Stimulated activated effector memory CD8-positive, alpha-beta T cell treated with anti-CD3 and anti-CD28 coated beads, Interleukin-12 subunit alpha, Interleukin-12 subunit beta, amount 100 ng/mL, for 72 hours (primary cell): ENCODE measurements at regions not wholly inside any gene's neighbourhood (a gene's known extent, or its start where the extent isn't known, plus 50 kb on each side); places are given as distances from the start of the nearest gene placed in this dataset.
"Not testable (repeated sequence)": the region's sequence is repeated elsewhere in the genome, so short reads cannot be mapped to it uniquely, and the experiment has no call there.

Experiments
- ATAC-seq: fragments of 150-1000 bp; cut with Tn5 transposase; 2 replicates; pipeline ENCODE4 v1.10.0; 2021
- DNase-seq, 2 donors: peaks; one replicate each; pipeline ENCODE4 v3.0.0; 2021 to 2022; ENCODE audit warnings: low spot score in 2 of 2
- H3K27ac Mint-ChIP-seq: one replicate; pipeline ENCODE4 v1.8.0; 2022; ENCODE audit warnings: mild to moderate bottlenecking, mixed read lengths
- H3K36me3 Mint-ChIP-seq: one replicate; pipeline ENCODE4 v1.8.0; 2022; ENCODE audit warnings: mild to moderate bottlenecking, mixed read lengths
- H3K4me1 Mint-ChIP-seq: one replicate; pipeline ENCODE4 v1.8.0; 2022; ENCODE audit warnings: mixed read lengths
- H3K4me3 Mint-ChIP-seq: one replicate; pipeline ENCODE4 v1.8.0; 2022; ENCODE audit warnings: mild to moderate bottlenecking, mixed read lengths
- H3K9me3 Mint-ChIP-seq: one replicate; pipeline ENCODE4 v1.8.0; 2022; ENCODE audit warnings: mixed read lengths

DNA sequence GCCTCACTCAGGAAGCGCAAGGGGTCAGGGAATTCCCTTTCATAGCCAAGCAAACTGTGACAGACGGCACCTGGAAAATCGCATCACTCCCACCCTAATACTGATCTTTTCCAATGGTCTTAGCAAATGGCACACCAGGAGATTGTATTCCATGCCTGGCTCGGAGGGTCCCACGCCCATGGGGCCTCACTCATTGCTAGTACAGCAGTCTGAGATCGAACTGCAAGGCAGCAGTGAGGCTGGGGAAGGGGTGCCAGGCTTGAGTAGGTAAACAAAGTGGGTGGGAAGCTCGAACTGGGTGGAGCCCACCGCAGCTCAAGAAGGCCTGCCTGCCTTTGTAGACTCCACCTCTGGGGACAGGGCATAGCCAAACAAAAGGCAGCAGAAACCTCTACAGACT lies 626.0 kb upstream of the ST8SIA4 start:
- H3K36me3 Mint-ChIP-seq, H3K4me1 Mint-ChIP-seq, ATAC-seq, DNase-seq, H3K4me3 Mint-ChIP-seq, H3K9me3 Mint-ChIP-seq, H3K27ac Mint-ChIP-seq: not testable (repeated sequence)

DNA sequence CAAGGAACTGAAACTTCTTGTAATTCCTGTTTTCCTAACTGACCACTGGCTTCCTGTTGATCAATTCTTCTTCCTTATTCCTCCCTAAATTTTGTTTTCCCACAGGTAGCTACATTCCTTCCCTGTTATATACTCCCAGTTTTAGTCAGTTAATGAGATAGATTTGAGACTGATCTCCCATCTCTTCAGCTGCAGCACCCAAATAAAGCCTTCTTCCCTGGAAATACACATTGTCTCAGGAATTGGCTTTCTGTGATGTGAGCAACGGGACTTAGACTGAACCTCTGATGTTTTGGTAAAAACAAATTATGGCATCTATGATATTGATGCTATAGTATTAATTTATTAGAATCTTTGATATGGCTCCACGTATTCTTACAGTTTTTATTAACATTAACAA lies 617.3 kb upstream of the ST8SIA4 start:
- DNase-seq (no peak), ATAC-seq (no peak)
- H3K4me1 Mint-ChIP-seq: no peaks in the 10 kb centered on the region
- no peak overlapping the region for H3K4me3 Mint-ChIP-seq
- H3K27ac Mint-ChIP-seq: no peak overlapping the region
- H3K36me3 Mint-ChIP-seq: no peaks in the 10 kb centered on the region
- H3K9me3 Mint-ChIP-seq: peaks cover 8% of the 10 kb centered on the region

DNA sequence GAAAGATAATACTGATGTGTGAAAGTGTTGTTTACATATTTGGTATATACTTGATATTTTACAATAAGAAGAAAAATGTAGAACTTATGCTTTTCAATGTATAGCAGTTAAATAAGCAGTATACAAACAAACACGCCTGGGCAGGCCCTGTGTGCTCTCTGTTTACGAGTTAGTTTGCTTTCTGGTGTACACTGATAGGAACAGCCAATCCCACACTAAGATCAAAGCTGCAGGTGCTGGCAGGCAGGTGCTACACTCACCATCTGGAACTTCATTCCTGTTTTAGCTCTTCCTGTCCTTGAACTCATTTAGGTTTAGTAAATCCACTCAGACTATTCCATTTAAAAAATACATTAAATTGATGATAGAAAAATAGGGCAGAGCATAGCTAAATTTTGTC lies 614.7 kb upstream of the ST8SIA4 start:
- Mint-ChIP-seq H3K9me3 (peaks cover 14% of the 10 kb centered on the region), H3K4me3 (no peak overlapping the region)
- no peak for ATAC-seq

DNA sequence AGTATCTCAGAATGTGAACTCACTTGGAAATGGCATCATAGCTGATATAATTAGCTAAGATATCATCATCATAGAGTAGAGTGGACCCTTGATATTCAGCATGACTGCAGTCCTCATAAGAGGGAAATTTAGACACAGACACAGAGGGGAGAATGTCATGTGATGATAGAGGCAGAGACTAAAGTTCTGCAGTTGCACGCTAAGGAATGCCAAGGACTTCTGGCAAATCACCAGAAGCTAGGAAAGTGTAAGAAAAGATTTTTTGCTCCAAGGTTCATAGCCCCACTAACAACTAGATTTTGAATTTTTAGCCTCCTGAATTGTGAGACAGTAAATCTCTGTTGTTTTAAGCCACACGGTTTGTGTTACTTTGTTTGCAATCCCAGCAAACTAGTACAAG lies 612.6 kb upstream of the ST8SIA4 start:
- Mint-ChIP-seq H3K36me3 (no peaks in the 10 kb centered on the region), H3K4me3 (no peak overlapping the region), H3K9me3 (peaks cover 14% of the 10 kb centered on the region), H3K27ac (no peak overlapping the region), H3K4me1 (no peaks in the 10 kb centered on the region)
- ATAC-seq (no peak), DNase-seq (no peak)

More for the DNA sequence above, 614.7 kb upstream of the ST8SIA4 start:
- no peaks in the 10 kb centered on the region for H3K36me3 Mint-ChIP-seq
- DNase-seq: no peak
- H3K27ac Mint-ChIP-seq: no peak overlapping the region
- H3K4me1 Mint-ChIP-seq: no peaks in the 10 kb centered on the region

DNA sequence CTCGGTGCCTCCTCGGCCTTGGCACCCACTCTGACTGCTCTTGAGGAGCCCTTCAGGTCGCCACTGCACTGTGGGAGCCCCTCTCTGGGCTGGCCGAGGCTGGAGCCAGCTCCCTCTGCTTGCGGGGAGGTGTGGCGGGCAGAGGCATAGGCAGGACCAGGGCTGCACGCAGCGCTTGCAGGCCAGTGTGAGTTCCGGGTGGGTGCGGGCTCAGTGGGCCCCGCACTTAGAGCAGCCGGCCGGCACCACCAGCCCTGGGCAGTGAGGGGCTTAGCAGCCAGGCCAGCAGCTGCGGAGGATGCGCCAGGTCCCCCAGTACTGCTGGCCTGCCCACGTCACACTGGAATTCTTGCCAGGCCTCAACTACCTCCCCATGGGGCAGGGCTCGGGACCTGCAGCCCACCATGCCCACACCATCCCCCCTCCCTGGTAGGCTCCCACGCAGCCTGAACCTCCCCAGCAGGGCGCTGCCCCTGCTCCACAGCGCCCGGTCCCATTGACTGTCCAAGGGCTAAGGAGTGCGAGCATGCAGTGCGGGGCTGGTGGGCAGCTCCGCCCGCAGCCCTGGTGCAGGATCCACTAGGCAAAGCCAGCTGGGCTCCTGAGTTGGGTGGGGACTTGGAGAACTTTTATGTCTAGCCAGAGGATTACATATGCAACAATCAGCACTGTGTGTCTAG lies 602.9 kb upstream of the ST8SIA4 start:
- no peaks in the 10 kb centered on the region for H3K4me1 Mint-ChIP-seq
- H3K9me3 Mint-ChIP-seq: peaks cover 6% of the 10 kb centered on the region
- H3K4me3 Mint-ChIP-seq: no peak overlapping the region
- no peaks in the 10 kb centered on the region for H3K36me3 Mint-ChIP-seq
- ATAC-seq (peak; percentile 51), DNase-seq (no peak)
- H3K27ac Mint-ChIP-seq: no peak overlapping the region

DNA sequence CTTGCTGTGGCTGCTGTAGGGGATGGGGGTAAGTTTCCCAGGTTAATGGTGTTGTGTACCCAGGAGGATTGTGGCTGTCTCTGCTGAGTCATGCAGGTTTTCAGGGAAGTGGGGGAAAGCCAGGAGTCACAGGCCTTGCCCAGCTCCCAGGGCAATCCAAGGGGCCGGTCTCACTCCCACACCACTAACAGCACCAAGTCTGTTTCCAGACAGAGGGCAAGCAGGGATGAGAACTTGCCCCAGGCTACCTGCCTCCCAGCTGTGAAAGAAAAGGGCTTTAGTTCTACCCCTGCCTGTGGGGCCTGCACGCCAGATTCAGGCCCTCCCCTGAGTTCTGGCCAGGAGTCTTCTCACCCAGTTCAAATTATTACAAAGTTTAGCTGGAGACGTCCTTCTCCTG lies 579.8 kb upstream of the ST8SIA4 start:
- H3K27ac Mint-ChIP-seq: no peak overlapping the region
- no peak overlapping the region for H3K4me3 Mint-ChIP-seq
- H3K4me1 Mint-ChIP-seq: no peaks in the 10 kb centered on the region
- DNase-seq (no peak), ATAC-seq (no peak)
- H3K9me3 Mint-ChIP-seq: peaks cover 5% of the 10 kb centered on the region
- no peaks in the 10 kb centered on the region for H3K36me3 Mint-ChIP-seq

DNA sequence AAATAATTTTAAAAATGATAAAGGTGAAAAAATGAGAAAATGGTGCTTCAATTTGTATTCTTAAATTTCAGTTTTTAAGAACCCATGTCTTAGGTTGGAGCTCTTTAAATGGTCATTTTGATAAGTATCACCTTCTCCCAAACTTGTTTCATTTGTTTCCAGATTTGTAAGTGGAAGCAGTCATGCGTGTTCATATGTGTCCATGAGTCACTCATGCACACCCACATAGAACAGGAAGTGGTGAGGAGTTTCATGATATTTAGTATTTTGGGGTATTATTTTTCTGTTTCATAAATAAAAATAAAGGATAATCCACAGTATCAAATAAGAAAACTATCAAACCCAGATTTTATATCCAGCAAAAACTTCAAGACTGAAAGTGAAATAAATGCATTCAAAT lies 570.4 kb upstream of the ST8SIA4 start:
- no peak for ATAC-seq
- Mint-ChIP-seq H3K4me3 (no peak overlapping the region), H3K36me3 (no peaks in the 10 kb centered on the region), H3K27ac (no peak overlapping the region), H3K4me1 (no peaks in the 10 kb centered on the region), H3K9me3 (no peaks in the 10 kb centered on the region)
- DNase-seq: no peak

DNA sequence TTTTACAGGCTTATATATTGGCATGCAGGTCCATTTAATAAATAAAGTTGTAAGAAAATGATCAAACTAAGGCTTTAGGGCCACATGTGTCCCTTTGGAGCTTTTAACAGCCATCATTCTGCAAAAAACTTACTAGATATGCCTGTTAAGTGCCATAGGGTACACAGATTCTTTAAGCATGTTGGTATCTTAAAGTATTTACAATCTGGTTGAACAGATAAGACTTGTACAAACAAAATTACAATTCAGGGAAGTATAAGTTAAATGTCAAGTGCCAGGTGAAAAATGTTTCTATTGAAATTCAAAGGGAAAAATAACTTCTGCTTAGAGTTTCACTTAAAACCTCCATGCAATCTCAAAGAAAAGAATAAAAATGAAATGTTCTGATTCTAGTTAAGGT lies 558.4 kb upstream of the ST8SIA4 start:
- Mint-ChIP-seq H3K27ac (no peak overlapping the region), H3K36me3 (no peaks in the 10 kb centered on the region)

DNA sequence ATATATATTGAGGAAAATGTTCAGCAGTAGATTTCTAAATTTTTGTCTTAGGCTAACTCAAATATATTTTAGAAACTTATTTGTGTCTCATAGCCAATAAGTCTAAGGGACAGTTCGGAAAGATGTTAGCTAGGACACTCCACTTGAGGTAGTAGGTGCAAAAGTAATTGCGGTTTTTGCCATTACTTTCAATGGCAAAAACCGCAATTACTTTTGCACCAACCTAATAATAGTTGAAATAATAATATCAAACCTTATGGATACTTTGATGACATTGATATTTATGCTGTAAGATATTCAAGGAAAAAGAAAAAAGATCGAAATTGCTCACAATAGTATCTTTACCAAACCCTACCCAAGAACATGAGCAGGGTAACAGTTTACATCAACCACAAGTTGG lies 555.5 kb upstream of the ST8SIA4 start:
- no peak for DNase-seq
- Mint-ChIP-seq H3K4me3 (no peak overlapping the region), H3K36me3 (no peaks in the 10 kb centered on the region), H3K9me3 (no peaks in the 10 kb centered on the region), H3K27ac (no peak overlapping the region), H3K4me1 (no peaks in the 10 kb centered on the region)
- no peak for ATAC-seq

More for the DNA sequence above, 558.4 kb upstream of the ST8SIA4 start:
- Mint-ChIP-seq H3K4me1 (no peaks in the 10 kb centered on the region), H3K9me3 (no peaks in the 10 kb centered on the region), H3K4me3 (no peak overlapping the region)
- ATAC-seq (no peak), DNase-seq (no peak)

DNA sequence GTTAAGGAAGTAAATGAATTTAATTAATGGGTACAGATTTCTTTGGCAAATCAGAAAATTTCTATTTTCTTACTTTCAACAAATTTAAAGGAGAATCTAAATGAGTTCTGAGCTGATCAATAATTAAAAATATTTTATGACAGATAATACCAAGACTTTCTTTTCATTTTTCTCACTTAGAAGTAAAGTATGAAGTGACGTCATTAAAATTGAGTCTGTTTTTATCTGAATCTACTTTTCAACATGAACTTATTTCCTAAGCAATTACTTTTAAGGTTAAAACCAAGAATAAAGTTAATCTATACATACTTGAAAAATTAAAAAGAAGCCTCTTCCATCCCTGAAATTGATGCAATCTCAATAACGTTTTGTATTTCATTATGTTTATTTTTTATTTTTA lies 552.8 kb upstream of the ST8SIA4 start:
- Mint-ChIP-seq H3K27ac (no peak overlapping the region), H3K4me3 (no peak overlapping the region), H3K4me1 (no peaks in the 10 kb centered on the region), H3K9me3 (no peaks in the 10 kb centered on the region), H3K36me3 (no peaks in the 10 kb centered on the region)
- ATAC-seq (no peak), DNase-seq (no peak)

DNA sequence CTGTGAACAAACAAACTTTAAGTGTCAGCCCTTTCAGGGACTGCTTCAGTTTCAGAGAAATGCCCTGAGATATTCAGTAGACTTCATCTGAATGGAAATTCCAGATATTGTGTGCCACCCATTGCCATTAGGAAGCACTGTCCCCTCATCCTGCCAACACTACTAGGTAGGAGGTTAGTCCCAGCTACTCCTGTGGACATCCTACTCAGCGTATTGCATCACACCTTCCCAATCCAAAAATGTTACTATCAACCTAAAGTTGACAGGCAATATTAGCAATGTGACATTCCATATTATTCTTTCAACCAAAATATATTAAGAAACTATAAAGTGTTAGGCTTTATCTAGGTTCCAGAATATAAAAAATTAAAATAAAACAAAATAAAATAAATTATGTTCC lies 552.0 kb upstream of the ST8SIA4 start:
- Mint-ChIP-seq H3K36me3 (no peaks in the 10 kb centered on the region), H3K9me3 (no peaks in the 10 kb centered on the region), H3K4me3 (no peak overlapping the region), H3K4me1 (no peaks in the 10 kb centered on the region), H3K27ac (no peak overlapping the region)
- no peak for ATAC-seq
- no peak for DNase-seq

DNA sequence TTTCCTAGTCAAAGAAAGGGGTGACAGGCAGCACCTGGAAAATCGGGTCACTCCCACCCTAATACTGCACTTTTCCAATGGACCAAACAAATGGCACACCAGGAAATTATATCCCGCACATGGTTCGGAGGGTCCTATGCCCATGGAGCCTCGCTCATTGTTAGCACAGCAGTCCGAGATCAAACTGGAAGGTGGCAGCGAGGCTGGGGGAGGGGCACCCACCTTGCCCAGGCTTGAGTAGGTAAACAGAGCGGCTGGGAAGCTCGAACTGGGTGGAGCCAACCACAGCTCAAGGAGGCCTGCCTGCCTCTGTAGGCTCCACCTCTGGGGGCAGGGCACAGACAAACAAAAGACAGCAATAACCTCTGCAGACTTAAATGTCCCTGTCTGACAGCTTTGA lies 539.2 kb upstream of the ST8SIA4 start:
- not testable (repeated sequence) for ATAC-seq, H3K4me1 Mint-ChIP-seq, H3K9me3 Mint-ChIP-seq, H3K4me3 Mint-ChIP-seq, H3K27ac Mint-ChIP-seq, H3K36me3 Mint-ChIP-seq, DNase-seq

DNA sequence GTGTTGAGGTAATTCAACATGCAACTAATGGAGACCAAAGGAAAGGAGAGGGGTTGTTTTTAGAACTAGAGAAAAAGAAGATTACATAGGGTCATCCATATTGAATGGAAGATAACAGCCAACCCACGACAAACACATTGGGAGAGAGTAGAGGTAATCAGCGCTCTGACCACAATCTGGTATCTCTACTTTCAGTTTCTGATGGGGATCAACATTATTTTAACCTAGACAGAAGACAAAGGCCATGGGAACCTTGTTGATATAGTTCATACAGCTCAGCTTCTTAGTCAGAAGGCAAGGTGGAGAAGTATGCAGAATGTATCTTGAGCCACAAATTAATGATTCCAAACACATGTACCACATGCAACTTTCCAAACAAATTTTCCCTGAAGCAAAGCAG lies 537.1 kb upstream of the ST8SIA4 start:
- DNase-seq (no peak), ATAC-seq (no peak)
- H3K36me3 Mint-ChIP-seq: no peaks in the 10 kb centered on the region
- no peak overlapping the region for H3K4me3 Mint-ChIP-seq
- peaks cover 4% of the 10 kb centered on the region for H3K9me3 Mint-ChIP-seq
- no peaks in the 10 kb centered on the region for H3K4me1 Mint-ChIP-seq
- no peak overlapping the region for H3K27ac Mint-ChIP-seq

DNA sequence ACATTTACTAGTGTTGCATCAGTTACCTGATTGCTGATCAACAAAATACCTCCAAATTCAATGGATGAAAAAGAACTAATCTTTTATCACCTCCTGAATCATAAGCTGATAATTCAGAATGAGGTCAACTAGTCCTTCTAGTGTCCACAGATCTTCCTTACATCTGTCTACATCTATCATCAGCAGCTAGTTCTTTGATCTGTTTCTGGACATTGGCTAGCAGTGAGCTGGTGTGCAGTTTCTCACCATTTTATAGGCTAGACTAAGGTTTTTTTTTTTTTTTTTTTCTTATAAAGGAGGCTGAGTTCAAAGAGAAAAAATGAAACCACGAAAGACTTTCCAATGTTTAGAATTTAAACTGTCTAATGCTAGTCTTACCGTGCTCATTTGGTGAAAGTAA lies 534.3 kb upstream of the ST8SIA4 start:
- no peaks in the 10 kb centered on the region for H3K9me3 Mint-ChIP-seq
- DNase-seq: no peak
- no peaks in the 10 kb centered on the region for H3K4me1 Mint-ChIP-seq
- no peak overlapping the region for H3K4me3 Mint-ChIP-seq
- H3K27ac Mint-ChIP-seq: no peak overlapping the region
- no peak for ATAC-seq
- H3K36me3 Mint-ChIP-seq: no peaks in the 10 kb centered on the region

DNA sequence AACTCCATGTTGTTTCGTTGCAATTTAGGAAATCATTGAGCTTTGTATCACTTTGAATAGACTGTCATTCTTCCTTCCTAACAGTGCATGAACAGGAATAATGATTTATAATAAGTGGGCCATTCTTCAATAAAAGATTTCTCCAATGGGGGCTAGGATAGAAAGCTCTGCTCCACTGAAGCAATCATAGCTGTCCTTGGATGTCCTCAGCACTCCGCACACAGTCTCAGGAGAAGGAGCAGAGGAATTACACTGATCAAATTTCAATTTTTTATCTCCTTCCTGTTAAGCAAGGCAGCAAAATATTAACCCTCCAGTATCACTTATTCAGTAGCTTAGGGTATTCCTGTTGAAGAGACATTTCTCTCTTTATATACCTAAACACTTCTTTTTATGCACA lies 532.7 kb upstream of the ST8SIA4 start:
- H3K4me3 Mint-ChIP-seq: no peak overlapping the region
- H3K27ac Mint-ChIP-seq: no peak overlapping the region
- DNase-seq (no peak), ATAC-seq (no peak)
- H3K9me3 Mint-ChIP-seq: peaks cover under 1% of the 10 kb centered on the region
- no peaks in the 10 kb centered on the region for H3K36me3 Mint-ChIP-seq
- no peaks in the 10 kb centered on the region for H3K4me1 Mint-ChIP-seq

DNA sequence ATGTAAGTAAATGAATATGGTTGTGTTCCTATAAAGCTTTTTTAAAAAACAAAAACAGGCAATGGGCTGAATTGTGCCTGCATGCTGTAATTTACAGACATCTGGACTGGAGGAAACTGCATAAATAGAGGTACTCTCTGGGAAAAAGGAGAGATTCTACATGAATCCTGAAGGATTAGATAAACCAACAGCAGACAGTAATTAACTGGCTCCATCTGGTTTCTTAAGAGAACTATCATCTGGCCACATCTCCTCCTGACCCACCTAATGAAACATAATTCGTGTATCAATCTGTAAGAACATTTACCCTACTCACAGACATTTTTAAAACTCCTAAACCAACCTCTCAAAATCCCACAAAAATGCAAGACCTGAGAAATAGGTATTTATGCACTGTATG lies 528.1 kb upstream of the ST8SIA4 start:
- Mint-ChIP-seq H3K27ac (no peak overlapping the region), H3K4me1 (no peaks in the 10 kb centered on the region), H3K9me3 (peaks cover 6% of the 10 kb centered on the region), H3K4me3 (no peak overlapping the region), H3K36me3 (no peaks in the 10 kb centered on the region)
- ATAC-seq (no peak), DNase-seq (no peak)

DNA sequence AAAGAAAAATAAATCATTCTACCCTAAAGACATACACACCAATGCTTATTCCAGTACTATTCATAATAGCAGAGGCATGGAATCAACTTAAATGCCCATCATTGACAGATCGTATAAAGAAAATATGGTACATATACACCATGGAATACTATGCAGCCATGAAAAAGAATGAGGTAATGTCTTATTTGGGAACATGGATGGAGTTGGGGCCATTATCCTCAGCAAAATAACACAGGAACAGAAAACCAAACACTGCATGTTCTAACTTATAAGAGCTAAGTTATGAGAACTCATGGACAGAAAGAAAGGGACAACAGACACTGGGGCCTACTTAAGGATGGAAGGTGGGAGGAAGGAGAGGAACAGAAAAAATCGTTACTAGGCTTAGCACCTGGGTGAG lies 527.5 kb upstream of the ST8SIA4 start:
- Mint-ChIP-seq H3K9me3 (peaks cover 6% of the 10 kb centered on the region), H3K4me3 (no peak overlapping the region), H3K4me1 (no peaks in the 10 kb centered on the region), H3K36me3 (no peaks in the 10 kb centered on the region), H3K27ac (no peak overlapping the region)
- no peak for DNase-seq
- no peak for ATAC-seq
